GM21360 (cell line): ENCODE measurements at regions not wholly inside any gene's neighbourhood (a gene's known extent, or its start where the extent isn't known, plus 50 kb on each side); places are given as distances from the start of the nearest gene placed in this dataset.

Experiments used
- ATAC-seq: cut with Tn5 transposase; IDR thresholded peaks from one replicate; pipeline ENCODE4 v1.9.1; 2021; ENCODE audit warnings: mild to moderate bottlenecking, moderate library complexity; ENCODE audit not compliant: unreplicated experiment

DNA sequence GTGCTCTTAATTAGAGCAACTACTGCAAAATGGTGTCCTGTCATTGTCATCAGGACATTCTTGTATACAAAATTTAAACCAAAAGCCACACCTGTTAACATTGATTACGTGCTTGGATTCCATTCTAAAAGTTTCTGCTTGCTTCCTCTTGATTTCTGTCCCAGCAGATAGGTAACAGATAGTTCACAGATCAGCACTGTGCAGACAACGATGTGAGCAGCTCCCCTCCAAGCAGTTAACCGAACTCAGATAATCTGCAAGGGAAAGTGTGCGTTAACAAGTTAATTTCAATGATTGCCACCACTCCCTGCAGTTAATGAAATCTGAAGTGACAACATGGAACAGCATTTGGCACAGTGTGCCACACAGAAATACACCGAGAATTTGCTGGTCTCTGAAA is 54.4 kb upstream of the RELL1 start:
- no peak for ATAC-seq

DNA sequence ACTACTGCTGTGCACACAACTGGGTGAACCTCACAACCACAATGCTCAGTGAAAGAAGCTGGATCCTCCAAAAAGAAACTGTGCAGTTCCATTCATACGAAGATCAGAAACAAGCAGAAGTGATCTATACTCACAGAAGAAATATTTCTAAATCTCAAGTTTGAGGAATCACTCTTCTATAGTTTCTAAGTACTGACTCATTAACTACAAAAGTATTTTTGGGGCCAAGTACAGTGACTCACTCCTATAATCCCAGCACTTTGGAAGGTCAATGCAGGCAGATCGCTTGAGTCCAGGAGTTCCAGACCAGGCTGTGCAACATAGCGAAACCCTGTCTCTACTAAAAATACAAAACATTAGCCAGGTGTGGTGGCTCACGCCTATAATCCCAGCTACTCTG is 51.3 kb upstream of the RELL1 start:
- no peak for ATAC-seq
